Stomach (tissue), 4 donors: ENCODE measurements at regions not wholly inside any gene's neighbourhood (a gene's known extent, or its start where the extent isn't known, plus 50 kb on each side); places are given as distances from the start of the nearest gene placed in this dataset.

Source experiments
- EP300 ChIP-seq: sonication (generic); formaldehyde crosslinking; IDR thresholded peaks from one replicate; pipeline ENCODE4 v1.6.1; 2017; ENCODE audit warnings: antibody characterized with exemption
- POLR2A ChIP-seq, 4 donors: fragments of 450-650 bp; IDR thresholded peaks; one replicate each; pipeline ENCODE4 v1.6.1; 2016; ENCODE audit warnings: antibody characterized with exemption in 4 of 4, control low read depth in 2 of 4, mild to moderate bottlenecking in 1 of 4, moderate library complexity in 1 of 4

- no peak for TF ChIP-seq EP300
- TF ChIP-seq POLR2A (IDR thresholded peaks at IDR 0.05): no peak
Observed at GRCh38 chr20:41888434-41888833, 270.3 kb upstream of the CHD6 start.
